ENCODE measurements at regions not wholly inside any gene's neighbourhood (a gene's known extent, or its start where the extent isn't known, plus 50 kb on each side); places are given as distances from the start of the nearest gene placed in this dataset.

GRCh38 chr1:157209514-157209913 is 71.3 kb upstream of the ETV3 start:
- no peak for TF ChIP-seq CTCF (IDR thresholded peaks at IDR 0.05)
- TF ChIP-seq POLR2A (IDR thresholded peaks at IDR 0.05): no peak
